CD4-positive, alpha-beta T cell treated with Interleukin-4 for 1 hour (primary cell): ENCODE measurements at regions not wholly inside any gene's neighbourhood (a gene's known extent, or its start where the extent isn't known, plus 50 kb on each side); places are given as distances from the start of the nearest gene placed in this dataset.
A peak's percentile ranks its signal among the peaks of the same experiment; 100 is the strongest.
"Not testable (repeated sequence)": the region's sequence is repeated elsewhere in the genome, so short reads cannot be mapped to it uniquely, and the experiment has no call there.

Experiments
- DNase-seq, 2 donors: peaks; one replicate each; pipeline ENCODE4 v3.0.0-alpha.2; 2020 to 2022

GRCh38 chr2:215861607-215862350 lies 151.6 kb downstream of the MREG start:
- no peak for DNase-seq

GRCh38 chr2:215856080-215856479 lies 157.3 kb downstream of the MREG start:
- DNase-seq, result no peak

GRCh38 chr2:215855308-215855707 lies 158.0 kb downstream of the MREG start:
- not testable (repeated sequence) for DNase-seq

GRCh38 chr2:215854008-215854407 lies 159.3 kb downstream of the MREG start:
- DNase-seq, result no peak

- DNase-seq, result no peak
Measured at GRCh38 chr2:215851696-215852095, 161.7 kb downstream of the MREG start.

GRCh38 chr2:215851082-215851481 lies 162.3 kb downstream of the MREG start:
- DNase-seq, result no peak

GRCh38 chr2:215850380-215850779 lies 163.0 kb downstream of the MREG start:
- no peak for DNase-seq

GRCh38 chr2:215849771-215850170 lies 163.6 kb downstream of the MREG start:
- no peak for DNase-seq

- DNase-seq, result no peak
Measured at GRCh38 chr2:215848698-215849097, 164.7 kb downstream of the MREG start.

GRCh38 chr2:215848146-215848545 lies 165.2 kb downstream of the MREG start:
- DNase-seq, result no peak

GRCh38 chr2:215847718-215848117 lies 165.6 kb downstream of the MREG start:
- DNase-seq, result peak in 1 of 2 donors; percentile 18

GRCh38 chr2:215847056-215847455 lies 166.3 kb downstream of the MREG start:
- DNase-seq, result no peak

GRCh38 chr2:215845839-215846586 lies 167.3 kb downstream of the MREG start:
- DNase-seq, result no peak

GRCh38 chr2:215843579-215843978 lies 169.8 kb downstream of the MREG start:
- DNase-seq, result no peak

- no peak for DNase-seq
Measured at GRCh38 chr2:215841175-215841816, 172.1 kb downstream of the MREG start.

- DNase-seq, result no peak
Measured at GRCh38 chr2:215839816-215840215, 173.5 kb downstream of the MREG start.

- DNase-seq, result no peak
Measured at GRCh38 chr2:215839309-215839708, 174.0 kb downstream of the MREG start.

- no peak for DNase-seq
Measured at GRCh38 chr2:215836881-215837280, 176.5 kb downstream of the MREG start.

- DNase-seq, result no peak
Measured at GRCh38 chr2:215835657-215836056, 177.7 kb downstream of the MREG start.

GRCh38 chr2:215835231-215835630 lies 178.1 kb downstream of the MREG start:
- DNase-seq, result no peak

- no peak for DNase-seq
Measured at GRCh38 chr2:215833531-215834162, 179.7 kb downstream of the MREG start.

- no peak for DNase-seq
Measured at GRCh38 chr2:215832791-215833190, 180.6 kb downstream of the MREG start.

- DNase-seq, result no peak
Measured at GRCh38 chr2:215831296-215831913, 181.9 kb downstream of the MREG start.
